ENCODE measurements at regions not wholly inside any gene's neighbourhood (a gene's known extent, or its start where the extent isn't known, plus 50 kb on each side); places are given as distances from the start of the nearest gene placed in this dataset.
A peak's percentile ranks its signal among the peaks of the same experiment; 100 is the strongest.
"Not testable (repeated sequence)": the region's sequence is repeated elsewhere in the genome, so short reads cannot be mapped to it uniquely, and the experiment has no call there.

GRCh38 chr11:71705738-71706432 lies 123.2 kb upstream of the KRTAP5-11 start:
- ATAC-seq; intact Hi-C loops (cut with micrococcal nuclease; ENCODE audit: unreplicated experiment); BruUV-seq (replicated peaks); H3K4me1 ChIP-seq (ENCODE audit: control insufficient read depth, insufficient read depth, low read length); in situ Hi-C loops (cut with HindIII; ENCODE audit: low pct_unique_long_range_greater_than_20kb, low sequenced_read_pairs); H3K27me3 ChIP-seq (ENCODE audit: control insufficient read depth, insufficient read depth, low read length); POLR2A ChIA-PET; H3K27ac ChIP-seq (ENCODE audit: low read length); H3K4me3 ChIP-seq (ENCODE audit: low read depth in 2 of 2, low read length in 2 of 2); H3K36me3 ChIP-seq (ENCODE audit: control insufficient read depth, insufficient read depth, low read length); H3K9me3 ChIP-seq (ENCODE audit: control insufficient read depth, insufficient read depth, low read depth, low read length); DNase-seq (ENCODE audit: low read depth, low spot score); CTCF ChIA-PET: not testable (repeated sequence)

GRCh38 chr11:71707083-71707482 lies 124.4 kb upstream of the KRTAP5-11 start:
- ATAC-seq; in situ Hi-C loops (cut with HindIII; ENCODE audit: low pct_unique_long_range_greater_than_20kb, low sequenced_read_pairs); H3K36me3 ChIP-seq (ENCODE audit: control insufficient read depth, insufficient read depth, low read length); H3K27ac ChIP-seq (ENCODE audit: low read length); H3K4me1 ChIP-seq (ENCODE audit: control insufficient read depth, insufficient read depth, low read length); intact Hi-C loops (cut with micrococcal nuclease; ENCODE audit: unreplicated experiment); POLR2A ChIA-PET; H3K4me3 ChIP-seq (ENCODE audit: low read depth in 2 of 2, low read length in 2 of 2); CTCF ChIA-PET; DNase-seq (ENCODE audit: low read depth, low spot score); H3K27me3 ChIP-seq (ENCODE audit: control insufficient read depth, insufficient read depth, low read length); BruUV-seq (replicated peaks); H3K9me3 ChIP-seq (ENCODE audit: control insufficient read depth, insufficient read depth, low read depth, low read length): not testable (repeated sequence)

- H3K36me3 ChIP-seq (ENCODE audit: control insufficient read depth, insufficient read depth, low read length); H3K9me3 ChIP-seq (ENCODE audit: control insufficient read depth, insufficient read depth, low read depth, low read length); BruUV-seq (replicated peaks); H3K27me3 ChIP-seq (ENCODE audit: control insufficient read depth, insufficient read depth, low read length); H3K27ac ChIP-seq (ENCODE audit: low read length); DNase-seq (ENCODE audit: low read depth, low spot score); CTCF ChIA-PET; POLR2A ChIA-PET; H3K4me3 ChIP-seq (ENCODE audit: low read depth in 2 of 2, low read length in 2 of 2); H3K4me1 ChIP-seq (ENCODE audit: control insufficient read depth, insufficient read depth, low read length); in situ Hi-C loops (cut with HindIII; ENCODE audit: low pct_unique_long_range_greater_than_20kb, low sequenced_read_pairs); intact Hi-C loops (cut with micrococcal nuclease; ENCODE audit: unreplicated experiment); ATAC-seq: not testable (repeated sequence)
These were observed 123.5 kb upstream of the DEFB108B start for GRCh38 chr11:71709541-71709940.

- not testable (repeated sequence) for H3K4me1 ChIP-seq (ENCODE audit: control insufficient read depth, insufficient read depth, low read length)
These were observed 122.8 kb upstream of the DEFB108B start for GRCh38 chr11:71710171-71710671.

GRCh38 chr11:71710701-71711385 lies 122.2 kb upstream of the DEFB108B start:
- H3K4me1 ChIP-seq (ENCODE audit: control insufficient read depth, insufficient read depth, low read length); in situ Hi-C loops (cut with HindIII; ENCODE audit: low pct_unique_long_range_greater_than_20kb, low sequenced_read_pairs); CTCF ChIA-PET; intact Hi-C loops (cut with micrococcal nuclease; ENCODE audit: unreplicated experiment); ATAC-seq; DNase-seq (ENCODE audit: low read depth, low spot score); H3K27me3 ChIP-seq (ENCODE audit: control insufficient read depth, insufficient read depth, low read length); BruUV-seq (replicated peaks); H3K27ac ChIP-seq (ENCODE audit: low read length); POLR2A ChIA-PET; H3K36me3 ChIP-seq (ENCODE audit: control insufficient read depth, insufficient read depth, low read length); H3K9me3 ChIP-seq (ENCODE audit: control insufficient read depth, insufficient read depth, low read depth, low read length): not testable (repeated sequence)
- peak overlapping the region in 1 of 2 experiments; percentile 2; a peak in 1 of 4 replicates for H3K4me3 ChIP-seq (ENCODE audit: low read depth in 2 of 2, low read length in 2 of 2)

More at GRCh38 chr11:71710171-71710671, 122.8 kb upstream of the DEFB108B start:
- DNase-seq (ENCODE audit: low read depth, low spot score); POLR2A ChIA-PET; H3K4me3 ChIP-seq (ENCODE audit: low read depth in 2 of 2, low read length in 2 of 2); BruUV-seq (replicated peaks); H3K9me3 ChIP-seq (ENCODE audit: control insufficient read depth, insufficient read depth, low read depth, low read length); CTCF ChIA-PET; ATAC-seq; H3K27me3 ChIP-seq (ENCODE audit: control insufficient read depth, insufficient read depth, low read length); in situ Hi-C loops (cut with HindIII; ENCODE audit: low pct_unique_long_range_greater_than_20kb, low sequenced_read_pairs); H3K36me3 ChIP-seq (ENCODE audit: control insufficient read depth, insufficient read depth, low read length); H3K27ac ChIP-seq (ENCODE audit: low read length); intact Hi-C loops (cut with micrococcal nuclease; ENCODE audit: unreplicated experiment): not testable (repeated sequence)

GRCh38 chr11:71712350-71712749 lies 120.7 kb upstream of the DEFB108B start:
- ATAC-seq; POLR2A ChIA-PET; CTCF ChIA-PET; H3K36me3 ChIP-seq (ENCODE audit: control insufficient read depth, insufficient read depth, low read length); H3K4me1 ChIP-seq (ENCODE audit: control insufficient read depth, insufficient read depth, low read length); intact Hi-C loops (cut with micrococcal nuclease; ENCODE audit: unreplicated experiment); BruUV-seq (replicated peaks); H3K27me3 ChIP-seq (ENCODE audit: control insufficient read depth, insufficient read depth, low read length); DNase-seq (ENCODE audit: low read depth, low spot score); H3K27ac ChIP-seq (ENCODE audit: low read length); H3K9me3 ChIP-seq (ENCODE audit: control insufficient read depth, insufficient read depth, low read depth, low read length); in situ Hi-C loops (cut with HindIII; ENCODE audit: low pct_unique_long_range_greater_than_20kb, low sequenced_read_pairs); H3K4me3 ChIP-seq (ENCODE audit: low read depth in 2 of 2, low read length in 2 of 2): not testable (repeated sequence)

GRCh38 chr11:71712846-71713245 lies 120.2 kb upstream of the DEFB108B start:
- H3K36me3 ChIP-seq (ENCODE audit: control insufficient read depth, insufficient read depth, low read length); in situ Hi-C loops (cut with HindIII; ENCODE audit: low pct_unique_long_range_greater_than_20kb, low sequenced_read_pairs); intact Hi-C loops (cut with micrococcal nuclease; ENCODE audit: unreplicated experiment); H3K4me3 ChIP-seq (ENCODE audit: low read depth in 2 of 2, low read length in 2 of 2); CTCF ChIA-PET; H3K9me3 ChIP-seq (ENCODE audit: control insufficient read depth, insufficient read depth, low read depth, low read length); POLR2A ChIA-PET; BruUV-seq (replicated peaks); H3K27ac ChIP-seq (ENCODE audit: low read length); DNase-seq (ENCODE audit: low read depth, low spot score); H3K27me3 ChIP-seq (ENCODE audit: control insufficient read depth, insufficient read depth, low read length); H3K4me1 ChIP-seq (ENCODE audit: control insufficient read depth, insufficient read depth, low read length); ATAC-seq: not testable (repeated sequence)

Data from Panc1 (cell line).